ENCODE measurements at regions not wholly inside any gene's neighbourhood (a gene's known extent, or its start where the extent isn't known, plus 50 kb on each side); places are given as distances from the start of the nearest gene placed in this dataset.

- no peaks in the 10 kb centered on the region for H3K9me3 ChIP-seq
- no peaks in the 10 kb centered on the region for H3K36me3 ChIP-seq
- no peak overlapping the region for H3K4me3 ChIP-seq (ENCODE audit: low read depth, low read length)
- no peaks in the 10 kb centered on the region for H3K27me3 ChIP-seq
- no peak for DNase-seq
- H3K4me1 ChIP-seq, result no peaks in the 10 kb centered on the region
- TF ChIP-seq CTCF (IDR thresholded peaks at IDR 0.05; ENCODE audit: low read depth, low read length), result no peak
These were observed 249.1 kb downstream of the C1orf94 start for GRCh38 chr1:34425785-34426184.

- no peaks in the 10 kb centered on the region for H3K9me3 ChIP-seq
- no peak for DNase-seq
These were observed 249.7 kb downstream of the C1orf94 start for GRCh38 chr1:34426325-34426896.

GRCh38 chr1:34427170-34427569, 250.5 kb downstream of the C1orf94 start:
- no peaks in the 10 kb centered on the region for H3K9me3 ChIP-seq
- no peaks in the 10 kb centered on the region for H3K36me3 ChIP-seq
- H3K4me3 ChIP-seq (ENCODE audit: low read depth, low read length), result no peak overlapping the region
- H3K4me1 ChIP-seq, result no peaks in the 10 kb centered on the region
- no peak for TF ChIP-seq CTCF (IDR thresholded peaks at IDR 0.05; ENCODE audit: low read depth, low read length)
- H3K27me3 ChIP-seq, result no peaks in the 10 kb centered on the region
- DNase-seq, result no peak

More at GRCh38 chr1:34426325-34426896, 249.7 kb downstream of the C1orf94 start:
- H3K27me3 ChIP-seq, result no peaks in the 10 kb centered on the region
- H3K36me3 ChIP-seq, result no peaks in the 10 kb centered on the region
- TF ChIP-seq CTCF (IDR thresholded peaks at IDR 0.05; ENCODE audit: low read depth, low read length), result no peak
- H3K4me3 ChIP-seq (ENCODE audit: low read depth, low read length), result no peak overlapping the region
- no peaks in the 10 kb centered on the region for H3K4me1 ChIP-seq

- no peak for TF ChIP-seq CTCF (IDR thresholded peaks at IDR 0.05; ENCODE audit: low read depth, low read length)
- no peaks in the 10 kb centered on the region for H3K27me3 ChIP-seq
- no peaks in the 10 kb centered on the region for H3K9me3 ChIP-seq
- no peaks in the 10 kb centered on the region for H3K36me3 ChIP-seq
- H3K4me3 ChIP-seq (ENCODE audit: low read depth, low read length), result no peak overlapping the region
- H3K4me1 ChIP-seq, result no peaks in the 10 kb centered on the region
- DNase-seq, result no peak
These were observed 256.4 kb downstream of the C1orf94 start for GRCh38 chr1:34433099-34433498.

GRCh38 chr1:34436836-34437235, 260.1 kb downstream of the C1orf94 start:
- no peak for TF ChIP-seq CTCF (IDR thresholded peaks at IDR 0.05; ENCODE audit: low read depth, low read length)
- Histone ChIP-seq H3K36me3 (no peaks in the 10 kb centered on the region), H3K9me3 (no peaks in the 10 kb centered on the region), H3K4me3 (ENCODE audit: low read depth, low read length) (no peak overlapping the region), H3K27me3 (no peaks in the 10 kb centered on the region), H3K4me1 (no peaks in the 10 kb centered on the region)
- no peak for DNase-seq

GRCh38 chr1:34441259-34442069, 264.8 kb downstream of the C1orf94 start:
- DNase-seq, result no peak
- no peak for TF ChIP-seq CTCF (IDR thresholded peaks at IDR 0.05; ENCODE audit: low read depth, low read length)
- Histone ChIP-seq H3K4me1 (no peaks in the 10 kb centered on the region), H3K9me3 (no peaks in the 10 kb centered on the region), H3K4me3 (ENCODE audit: low read depth, low read length) (no peak overlapping the region), H3K27me3 (no peaks in the 10 kb centered on the region), H3K36me3 (no peaks in the 10 kb centered on the region)

All from BE2C (cell line).